Trophoblast cell (in vitro differentiated cells and primary cell): ENCODE measurements at regions not wholly inside any gene's neighbourhood (a gene's known extent, or its start where the extent isn't known, plus 50 kb on each side); places are given as distances from the start of the nearest gene placed in this dataset.

Experiments
- DNase-seq, 2 donors: peaks; one replicate each; pipeline ENCODE4 v3.0.0-alpha.2; 2016
- H2AFZ ChIP-seq: 2 replicates; pipeline ENCODE4 v1.6.1; 2013; ENCODE audit warnings: low read length, moderate library complexity, mild to moderate bottlenecking; ENCODE audit not compliant: insufficient read depth, poor library complexity
- H2AK5ac ChIP-seq: 2 replicates; pipeline ENCODE4 v1.6.1; 2013; ENCODE audit warnings: mild to moderate bottlenecking, low read length
- H2BK120ac ChIP-seq: 2 replicates; pipeline ENCODE4 v1.6.1; 2013; ENCODE audit warnings: low read length, mild to moderate bottlenecking, moderate library complexity; ENCODE audit not compliant: insufficient read depth, poor library complexity
- H2BK12ac ChIP-seq: 2 replicates; pipeline ENCODE4 v1.6.1; 2013; ENCODE audit warnings: mild to moderate bottlenecking, low read length, moderate library complexity
- H2BK5ac ChIP-seq: 2 replicates; pipeline ENCODE4 v1.6.1; 2013; ENCODE audit warnings: low read length, low read depth, moderate library complexity, mild to moderate bottlenecking; ENCODE audit not compliant: poor library complexity
- H3K14ac ChIP-seq: 2 replicates; pipeline ENCODE4 v1.6.1; 2013; ENCODE audit warnings: mild to moderate bottlenecking, low read length
- H3K18ac ChIP-seq: 2 replicates; pipeline ENCODE4 v1.6.1; 2013; ENCODE audit warnings: mild to moderate bottlenecking, low read length
- H3K23ac ChIP-seq: 2 replicates; pipeline ENCODE4 v1.6.1; 2013; ENCODE audit warnings: low read length
- H3K27ac ChIP-seq: 2 replicates; pipeline ENCODE4 v1.5.1; 2013; ENCODE audit warnings: low read depth, mild to moderate bottlenecking, inconsistent platforms, low read length, moderate library complexity
- H3K27me3 ChIP-seq: 2 replicates; pipeline ENCODE4 v1.6.1; 2013; ENCODE audit warnings: inconsistent platforms, mild to moderate bottlenecking, low read length, moderate library complexity; ENCODE audit not compliant: insufficient read depth
- H3K36me3 ChIP-seq, 2 experiments: 1 replicate in 1 of 2; 2 replicates in 1 of 2; pipeline ENCODE4 v1.6.1; 2013; ENCODE audit warnings: low read length in 2 of 2, mild to moderate bottlenecking in 2 of 2, moderate library complexity in 1 of 2; ENCODE audit not compliant: insufficient read depth in 2 of 2, control insufficient read depth in 1 of 2
- H3K4ac ChIP-seq: 2 replicates; pipeline ENCODE4 v1.6.1; 2013; ENCODE audit warnings: low read depth, mild to moderate bottlenecking, low read length, moderate library complexity
- H3K4me1 ChIP-seq, 2 experiments: 1 replicate in 1 of 2; 2 replicates in 1 of 2; pipeline ENCODE4 v1.6.1; 2013; ENCODE audit warnings: low read length in 2 of 2, mild to moderate bottlenecking in 2 of 2, moderate library complexity in 1 of 2; ENCODE audit not compliant: insufficient read depth in 2 of 2, control insufficient read depth in 1 of 2
- H3K4me2 ChIP-seq: 2 replicates; pipeline ENCODE4 v1.6.1; 2013; ENCODE audit warnings: inconsistent platforms, mild to moderate bottlenecking, low read length, moderate library complexity
- H3K4me3 ChIP-seq: 2 replicates; pipeline ENCODE4 v1.5.1; 2013; ENCODE audit warnings: mild to moderate bottlenecking, low read depth, low read length, inconsistent platforms
- H3K79me1 ChIP-seq: one replicate; pipeline ENCODE4 v1.6.1; 2013; ENCODE audit warnings: low read length
- H3K79me2 ChIP-seq: 2 replicates; pipeline ENCODE4 v1.6.1; 2013; ENCODE audit warnings: low read length, mild to moderate bottlenecking; ENCODE audit not compliant: control insufficient read depth, insufficient read depth, poor library complexity
- H3K9ac ChIP-seq: 2 replicates; pipeline ENCODE4 v1.6.1; 2013; ENCODE audit warnings: mild to moderate bottlenecking, low read length
- H3K9me3 ChIP-seq: 2 replicates; pipeline ENCODE4 v1.6.1; 2013; ENCODE audit warnings: low read depth, mild to moderate bottlenecking, control low read depth, inconsistent platforms, low read length; ENCODE audit not compliant: insufficient read depth
- H4K12ac ChIP-seq: 2 replicates; pipeline ENCODE4 v1.6.1; 2013; ENCODE audit warnings: low read depth, mild to moderate bottlenecking, low read length, moderate library complexity
- H4K8ac ChIP-seq: 2 replicates; pipeline ENCODE4 v1.6.1; 2013; ENCODE audit warnings: low read depth, mild to moderate bottlenecking, low read length, moderate library complexity
- H4K91ac ChIP-seq: one replicate; pipeline ENCODE4 v1.6.1; 2013; ENCODE audit warnings: low read depth, mild to moderate bottlenecking, low read length, moderate library complexity
- whole genome bisulfite sequencing: extraction: QIAGEN DNeasy Blood & Tissue Kit; methylation state at CpG from one replicate; pipeline ENCODE4 v1.1.7; 2013; ENCODE audit warnings: missing lambda C conversion rate; ENCODE audit not compliant: insufficient read length, insufficient coverage; ENCODE audit errors: extremely low coverage; 5-methylcytosine and 5-hydroxymethylcytosine counted together

- Histone ChIP-seq H3K18ac (no peak overlapping the region), H3K4me3 (no peak overlapping the region)
These were observed 265.5 kb upstream of the ADRA1B start for GRCh38 chr5:159650803-159651202.

GRCh38 chr5:159655757-159656409, 260.4 kb upstream of the ADRA1B start:
- no peak overlapping the region for H4K8ac ChIP-seq
- no peak overlapping the region for H3K23ac ChIP-seq
- no CpG with 5 or more reads among the region's 3 CpGs for WGBS
- H3K27ac ChIP-seq = no peak overlapping the region
- no peak overlapping the region for H4K12ac ChIP-seq
- H2BK120ac ChIP-seq = no peak overlapping the region
- H3K79me2 ChIP-seq = no peaks in the 10 kb centered on the region
- H3K36me3 ChIP-seq = no peaks in the 10 kb centered on the region
- H3K4me1 ChIP-seq = peaks cover 0 to 2% of the 10 kb centered on the region in 2 experiments
- no peaks in the 10 kb centered on the region for H3K79me1 ChIP-seq
- no peak overlapping the region for H3K14ac ChIP-seq
- no peak overlapping the region for H2AK5ac ChIP-seq
- H3K4me2 ChIP-seq = no peak overlapping the region
- no peaks in the 10 kb centered on the region for H3K9me3 ChIP-seq
- no peak for DNase-seq
- no peaks in the 10 kb centered on the region for H3K27me3 ChIP-seq
- H3K9ac ChIP-seq = no peak overlapping the region
- H3K4ac ChIP-seq = no peak overlapping the region
- H3K4me3 ChIP-seq = no peak overlapping the region
- H3K18ac ChIP-seq = no peak overlapping the region
- no peak overlapping the region for H2AFZ ChIP-seq
- no peak overlapping the region for H4K91ac ChIP-seq
- no peak overlapping the region for H2BK5ac ChIP-seq
- no peak overlapping the region for H2BK12ac ChIP-seq

More at GRCh38 chr5:159650803-159651202, 265.5 kb upstream of the ADRA1B start:
- H2AFZ ChIP-seq = no peak overlapping the region
- no peak overlapping the region for H3K14ac ChIP-seq
- WGBS = no CpG with 5 or more reads among the region's 2 CpGs
- no peaks in the 10 kb centered on the region for H3K79me2 ChIP-seq
- H3K27ac ChIP-seq = no peak overlapping the region
- H4K12ac ChIP-seq = no peak overlapping the region
- H3K79me1 ChIP-seq = no peaks in the 10 kb centered on the region
- no peak overlapping the region for H3K23ac ChIP-seq
- H3K36me3 ChIP-seq = no peaks in the 10 kb centered on the region
- no peak overlapping the region for H3K4me2 ChIP-seq
- H4K91ac ChIP-seq = no peak overlapping the region
- H2AK5ac ChIP-seq = no peak overlapping the region
- H3K4ac ChIP-seq = no peak overlapping the region
- DNase-seq = no peak
- no peak overlapping the region for H4K8ac ChIP-seq
- H3K9me3 ChIP-seq = no peaks in the 10 kb centered on the region
- H3K27me3 ChIP-seq = no peaks in the 10 kb centered on the region
- H3K4me1 ChIP-seq = peaks cover 0 to 2% of the 10 kb centered on the region in 2 experiments
- H2BK12ac ChIP-seq = no peak overlapping the region
- H2BK5ac ChIP-seq = no peak overlapping the region
- H3K9ac ChIP-seq = no peak overlapping the region
- no peak overlapping the region for H2BK120ac ChIP-seq

GRCh38 chr5:159657298-159657697, 259.0 kb upstream of the ADRA1B start:
- Histone ChIP-seq H3K27me3 (no peaks in the 10 kb centered on the region), H3K9me3 (no peaks in the 10 kb centered on the region)

GRCh38 chr5:159657771-159658170, 258.5 kb upstream of the ADRA1B start:
- Histone ChIP-seq H3K79me1 (no peaks in the 10 kb centered on the region), H3K14ac (no peak overlapping the region), H3K27ac (no peak overlapping the region), H3K4me1 (no peaks in the 10 kb centered on the region), H2AK5ac (no peak overlapping the region), H2BK5ac (no peak overlapping the region), H3K18ac (no peak overlapping the region), H3K9me3 (no peaks in the 10 kb centered on the region), H3K23ac (peak overlapping the region; percentile 50), H2BK12ac (no peak overlapping the region), H4K12ac (no peak overlapping the region), H2AFZ (no peak overlapping the region), H3K4ac (no peak overlapping the region), H4K8ac (no peak overlapping the region), H3K79me2 (no peaks in the 10 kb centered on the region), H3K4me2 (no peak overlapping the region), H3K4me3 (no peak overlapping the region), H2BK120ac (no peak overlapping the region), H3K27me3 (no peaks in the 10 kb centered on the region), H3K36me3 (no peaks in the 10 kb centered on the region), H3K9ac (no peak overlapping the region), H4K91ac (no peak overlapping the region)
- no peak for DNase-seq
- WGBS = no CpG with 5 or more reads among the region's 6 CpGs

More at GRCh38 chr5:159657298-159657697, 259.0 kb upstream of the ADRA1B start:
- WGBS = no CpG with 5 or more reads among the region's 4 CpGs
- H2AK5ac ChIP-seq = no peak overlapping the region
- no peak overlapping the region for H3K14ac ChIP-seq
- H2AFZ ChIP-seq = no peak overlapping the region
- no peak for DNase-seq
- no peak overlapping the region for H3K27ac ChIP-seq
- H3K4me2 ChIP-seq = no peak overlapping the region
- H2BK120ac ChIP-seq = no peak overlapping the region
- peak overlapping the region; percentile 50 for H3K23ac ChIP-seq
- H3K4ac ChIP-seq = no peak overlapping the region
- no peak overlapping the region for H2BK12ac ChIP-seq
- H3K18ac ChIP-seq = no peak overlapping the region
- H2BK5ac ChIP-seq = no peak overlapping the region
- no peaks in the 10 kb centered on the region for H3K36me3 ChIP-seq
- H3K79me1 ChIP-seq = no peaks in the 10 kb centered on the region
- no peak overlapping the region for H3K4me3 ChIP-seq
- H4K8ac ChIP-seq = no peak overlapping the region
- H3K79me2 ChIP-seq = no peaks in the 10 kb centered on the region
- no peak overlapping the region for H3K9ac ChIP-seq
- no peaks in the 10 kb centered on the region for H3K4me1 ChIP-seq
- H4K12ac ChIP-seq = no peak overlapping the region
- H4K91ac ChIP-seq = no peak overlapping the region
